ENCODE measurements at regions not wholly inside any gene's neighbourhood (a gene's known extent, or its start where the extent isn't known, plus 50 kb on each side); places are given as distances from the start of the nearest gene placed in this dataset.

GRCh38 chr15:62619526-62619925 lies 423.0 kb upstream of the TPM1 start:
- DNase-seq, result no peak

DNA sequence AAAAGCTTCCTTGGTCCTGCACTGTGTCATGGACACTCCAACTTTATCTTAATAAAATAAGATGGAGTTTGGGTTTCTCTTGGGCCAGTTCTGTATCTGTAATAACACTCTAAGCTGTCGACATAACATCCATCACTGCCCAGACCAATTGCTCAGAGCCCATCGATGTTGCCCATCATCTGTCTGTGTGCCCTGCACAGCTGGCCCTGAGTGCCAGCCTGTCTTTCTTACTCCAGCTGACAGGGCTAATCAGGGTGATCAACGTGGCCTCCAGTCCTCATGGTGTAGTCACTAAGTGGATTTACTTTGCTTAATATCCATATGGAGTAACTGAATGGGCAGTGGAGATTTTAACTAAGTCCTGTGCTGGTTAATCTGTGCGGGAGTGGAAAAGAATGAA lies 419.8 kb upstream of the TPM1 start:
- DNase-seq, result no peak

- no peak for DNase-seq
Observed at GRCh38 chr15:62624547-62625378, 417.8 kb upstream of the TPM1 start.

GRCh38 chr15:62625429-62626033 lies 417.0 kb upstream of the TPM1 start:
- DNase-seq, result no peak

- no peak for DNase-seq
Observed at GRCh38 chr15:62626903-62627302, 415.6 kb upstream of the TPM1 start.

DNA sequence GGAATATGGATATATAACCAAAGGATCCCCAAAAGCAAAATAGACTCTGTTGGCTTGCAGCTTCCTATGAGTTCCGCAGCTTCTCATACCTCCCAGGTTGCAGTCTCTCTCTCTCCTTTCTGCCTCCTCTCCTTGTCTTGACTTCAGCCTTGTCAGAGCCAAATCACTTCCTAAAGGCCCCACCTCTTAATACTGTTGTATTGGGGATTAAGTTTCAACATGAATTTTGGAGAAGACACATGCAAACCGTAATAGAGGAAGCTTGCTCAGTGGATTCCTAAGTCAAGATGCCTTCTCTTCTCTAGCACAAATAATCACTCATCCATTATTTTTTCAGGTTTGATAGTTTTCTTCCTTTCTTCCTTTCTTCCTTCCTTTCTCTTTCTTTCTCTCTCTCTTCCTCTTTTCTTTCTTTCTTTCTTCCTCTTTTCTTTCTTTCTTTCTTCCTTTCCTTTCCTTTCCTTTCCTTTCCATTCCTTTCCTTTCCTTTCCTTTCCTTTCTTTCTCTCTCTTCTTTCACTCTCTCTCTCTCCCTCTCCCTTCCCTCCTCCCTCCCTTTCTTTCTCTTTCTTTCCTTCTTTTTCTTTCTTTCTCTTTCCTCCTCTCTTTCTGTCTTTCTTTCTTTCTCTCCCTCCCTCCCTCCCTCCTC lies 411.3 kb upstream of the TPM1 start:
- no peak for DNase-seq

- no peak for DNase-seq
Observed at GRCh38 chr15:62636823-62637573, 405.5 kb upstream of the TPM1 start.

DNA sequence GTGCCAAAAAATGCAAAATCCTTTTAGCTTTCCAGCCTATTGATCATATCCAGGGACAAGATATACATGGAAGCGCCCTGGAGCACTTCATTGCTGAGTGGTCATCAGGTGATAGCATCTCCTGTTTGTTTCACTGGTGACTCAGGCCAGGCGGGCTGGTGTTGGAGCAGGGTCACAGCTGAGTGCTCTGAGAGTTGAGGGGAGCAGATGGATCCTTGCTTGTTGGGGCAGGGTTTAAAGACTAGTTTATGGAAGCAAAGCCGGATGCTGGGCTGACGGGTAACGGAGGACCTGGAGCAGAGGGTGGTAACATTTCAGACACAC lies 405.0 kb upstream of the TPM1 start:
- no peak for DNase-seq

- DNase-seq, result no peak
Observed at GRCh38 chr15:62637950-62638619, 404.5 kb upstream of the TPM1 start.

DNA sequence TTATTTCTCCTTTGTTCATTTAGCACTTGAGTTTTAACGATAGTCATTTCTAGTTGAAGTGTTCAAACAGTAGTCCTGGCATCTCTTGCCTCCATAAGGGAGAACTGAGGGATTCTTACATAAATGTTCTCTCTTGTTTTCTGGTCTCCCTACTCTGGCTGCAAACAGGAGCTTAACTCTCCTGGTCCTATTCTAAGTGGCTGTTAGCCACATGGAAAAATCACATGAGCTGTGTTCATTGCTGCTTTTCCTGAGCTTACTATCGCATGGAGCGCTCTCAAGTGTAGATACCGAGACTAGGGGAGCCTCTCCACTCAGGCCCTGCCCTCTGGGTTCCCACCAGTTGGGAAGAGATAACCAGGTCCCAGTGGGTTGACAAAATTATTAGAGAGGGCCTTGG lies 403.1 kb upstream of the TPM1 start:
- DNase-seq, result no peak

GRCh38 chr15:62639906-62640605 lies 402.5 kb upstream of the TPM1 start:
- DNase-seq, result no peak

GRCh38 chr15:62641825-62642224 lies 400.7 kb upstream of the TPM1 start:
- DNase-seq, result no peak

DNA sequence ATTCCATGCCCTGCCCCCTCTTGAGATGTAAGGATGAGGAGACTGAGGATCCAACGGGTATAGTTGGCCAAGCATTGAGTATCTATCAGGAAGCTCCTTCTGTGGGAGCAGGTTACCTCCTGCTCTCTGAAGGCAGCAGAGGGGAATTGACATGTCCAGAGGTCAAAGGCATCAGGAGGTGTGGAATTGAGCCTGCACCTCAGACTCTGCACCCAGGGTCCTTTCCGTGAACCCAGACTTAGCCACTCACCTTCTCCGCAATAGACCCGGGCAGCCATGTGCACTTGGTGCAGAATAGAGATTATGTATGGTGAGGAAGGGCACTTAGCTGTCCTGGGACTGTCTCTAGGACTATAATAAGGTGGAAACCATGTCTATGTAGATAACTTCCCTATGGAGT lies 399.0 kb upstream of the TPM1 start:
- no peak for DNase-seq

GRCh38 chr15:62644216-62644888 lies 398.2 kb upstream of the TPM1 start:
- no peak for DNase-seq

- no peak for DNase-seq
Observed at GRCh38 chr15:62644889-62645742, 397.4 kb upstream of the TPM1 start.

DNA sequence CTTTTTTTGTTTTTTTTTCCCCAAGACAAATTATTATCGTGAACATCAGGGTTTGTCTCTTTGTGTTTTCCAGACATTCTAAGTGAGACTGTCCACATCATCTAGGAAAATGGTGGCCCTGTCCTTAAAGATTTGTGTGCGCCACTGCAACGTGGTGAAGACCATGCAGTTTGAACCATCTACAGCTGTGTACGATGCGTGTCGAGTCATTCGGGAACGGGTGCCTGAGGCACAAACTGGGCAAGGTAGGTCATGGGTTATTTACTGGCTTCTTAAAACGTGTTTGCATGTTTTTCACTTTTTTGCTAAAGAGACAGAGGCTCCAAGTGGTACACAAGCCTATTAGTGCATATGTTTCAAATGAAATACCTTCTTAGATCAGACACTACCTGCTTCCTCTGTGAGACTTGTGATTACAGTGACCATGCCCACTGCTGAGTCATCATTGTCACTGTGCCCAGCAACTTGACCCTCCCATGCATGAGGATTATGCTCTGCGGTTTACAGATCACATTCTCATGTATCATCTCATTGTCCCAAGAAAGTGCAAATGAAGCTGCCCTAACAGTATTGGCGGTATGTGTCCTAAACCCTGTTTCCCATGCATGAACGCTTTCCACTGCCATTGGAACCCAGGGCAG lies 395.2 kb upstream of the TPM1 start:
- DNase-seq, result no peak

GRCh38 chr15:62647843-62648505 lies 394.6 kb upstream of the TPM1 start:
- DNase-seq, result no peak

- no peak for DNase-seq
Observed at GRCh38 chr15:62648954-62649353, 393.6 kb upstream of the TPM1 start.

DNA sequence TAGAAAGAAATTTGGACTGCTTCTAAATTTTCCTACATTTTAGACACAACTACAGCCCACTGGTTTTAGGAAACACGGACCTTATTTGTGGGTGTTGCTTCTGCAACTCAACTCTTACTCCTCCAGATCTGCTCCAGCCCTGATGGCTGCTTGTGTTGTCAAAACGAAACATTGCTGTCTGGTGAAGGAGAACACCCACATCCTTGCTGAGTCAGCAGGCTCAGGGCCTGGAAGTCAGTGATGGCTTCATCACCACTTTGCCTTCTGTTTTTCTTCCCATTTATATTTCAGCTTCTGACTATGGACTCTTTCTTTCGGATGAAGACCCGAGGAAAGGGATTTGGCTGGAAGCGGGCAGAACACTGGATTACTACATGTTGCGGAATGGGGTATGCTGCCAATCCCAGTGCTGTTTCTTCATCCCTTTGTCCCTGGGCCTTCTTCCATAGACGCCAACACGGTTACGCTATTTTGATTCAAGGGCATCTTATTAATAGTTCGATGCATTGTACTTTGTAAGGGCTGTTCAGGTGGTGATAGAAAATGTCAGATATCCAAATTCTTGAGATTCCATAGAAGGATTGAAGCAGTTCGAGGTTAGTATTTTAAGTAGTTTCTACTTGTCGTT lies 392.6 kb upstream of the TPM1 start:
- no peak for DNase-seq

Data from NCI-H1048 (cell line).